ENCODE measurements at regions not wholly inside any gene's neighbourhood (a gene's known extent, or its start where the extent isn't known, plus 50 kb on each side); places are given as distances from the start of the nearest gene placed in this dataset.

DNA sequence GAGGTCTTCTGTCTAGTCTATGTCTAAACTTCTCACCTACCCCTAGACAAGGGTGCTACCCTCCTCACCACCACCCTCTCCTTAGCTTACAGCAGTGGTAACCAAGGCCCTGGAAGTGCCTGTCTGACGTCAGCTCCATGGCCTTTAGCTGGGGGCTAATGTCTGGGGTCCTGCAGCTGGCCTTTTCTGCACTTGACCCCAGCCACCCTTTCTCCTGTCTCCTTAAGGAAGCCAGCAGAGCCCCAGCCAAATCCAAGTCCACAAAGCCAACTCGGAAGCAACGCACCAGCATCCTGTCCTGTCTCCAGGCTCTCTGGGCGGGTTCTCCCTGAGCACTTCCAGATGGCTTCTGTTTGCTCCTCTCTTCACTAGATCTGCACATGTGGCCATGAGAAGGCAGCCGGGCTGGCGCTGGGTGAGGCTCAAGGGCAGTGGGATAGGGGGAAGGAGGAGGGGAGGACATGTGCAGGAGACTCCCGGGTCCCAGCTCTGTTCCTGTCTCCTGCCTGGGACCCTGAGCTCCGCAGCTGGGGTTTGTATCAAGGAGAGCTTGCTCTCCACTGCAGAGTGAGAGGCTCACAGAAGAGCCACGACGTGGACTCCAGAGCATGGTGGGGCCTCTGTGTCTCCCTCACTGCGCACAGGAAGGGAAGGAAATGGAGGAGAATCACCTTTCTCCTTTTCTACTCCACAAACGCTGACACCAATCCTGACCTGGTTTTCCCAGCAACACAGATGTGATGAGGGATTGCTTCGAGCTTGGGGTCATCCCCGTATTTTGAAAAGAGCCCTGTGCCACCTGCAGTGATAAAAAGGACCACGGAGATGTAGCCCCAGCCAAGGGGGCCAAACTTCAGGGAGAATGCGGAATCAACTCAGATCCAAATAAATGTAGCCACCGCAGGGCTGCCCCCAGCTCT, 204.2 kb downstream of the USP12 start:
- no peak for DNase-seq (ENCODE audit: low read depth)

DNA sequence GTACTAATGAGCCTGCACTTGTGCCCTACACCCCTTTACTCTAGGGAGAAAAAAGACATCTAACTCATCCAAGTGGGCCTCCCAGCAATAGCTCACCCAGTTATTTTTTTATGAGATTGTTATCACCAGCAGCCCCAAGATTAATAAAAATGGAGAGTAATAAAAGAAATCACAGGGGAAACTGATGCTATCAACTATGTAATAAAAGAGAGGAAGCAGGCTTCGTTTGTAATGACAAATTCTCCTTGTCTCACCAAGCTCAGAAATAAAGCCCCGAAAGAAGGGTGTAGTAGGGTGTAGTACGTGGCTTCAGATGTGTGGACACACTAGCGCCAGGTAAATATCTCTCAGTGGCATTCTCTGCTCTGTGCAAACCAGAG, 204.9 kb downstream of the USP12 start:
- no peak for DNase-seq (ENCODE audit: low read depth)

DNA sequence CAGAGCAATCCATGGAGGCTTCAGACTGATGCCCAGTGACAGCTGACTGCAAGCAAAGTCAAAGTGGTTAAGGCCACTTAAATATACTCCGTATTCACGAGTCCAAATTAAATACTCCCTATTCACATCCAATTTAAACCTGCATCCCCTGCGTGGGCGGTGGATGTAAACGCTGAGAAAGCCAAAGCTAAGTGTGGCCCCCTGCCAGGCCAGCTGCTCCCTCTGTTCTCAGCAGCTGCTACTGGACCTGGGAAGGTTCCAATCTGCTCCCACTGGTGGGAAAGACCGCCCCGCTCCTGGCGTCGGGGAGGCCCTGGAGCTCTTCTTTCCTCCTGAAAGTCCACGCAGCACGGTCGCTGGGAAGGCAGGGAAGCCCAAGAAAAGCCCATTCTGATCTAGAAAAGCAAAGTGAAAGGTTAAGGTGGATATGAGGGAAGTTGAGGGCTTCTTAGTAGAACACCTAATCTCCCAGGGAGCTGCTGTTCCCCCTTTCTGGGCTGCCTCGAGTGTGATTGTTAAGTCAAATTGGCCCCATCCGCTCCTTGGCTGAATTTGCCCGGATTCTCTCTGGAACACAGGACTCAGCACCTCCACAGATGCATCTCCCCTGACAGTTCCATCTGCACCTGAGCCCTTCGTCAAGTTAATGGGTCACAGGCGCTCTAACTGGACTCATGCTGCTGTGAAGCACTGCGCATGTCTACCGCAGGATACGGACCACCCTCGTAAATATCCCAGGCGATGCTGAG, 205.5 kb downstream of the USP12 start:
- DNase-seq (ENCODE audit: low read depth): no peak

DNA sequence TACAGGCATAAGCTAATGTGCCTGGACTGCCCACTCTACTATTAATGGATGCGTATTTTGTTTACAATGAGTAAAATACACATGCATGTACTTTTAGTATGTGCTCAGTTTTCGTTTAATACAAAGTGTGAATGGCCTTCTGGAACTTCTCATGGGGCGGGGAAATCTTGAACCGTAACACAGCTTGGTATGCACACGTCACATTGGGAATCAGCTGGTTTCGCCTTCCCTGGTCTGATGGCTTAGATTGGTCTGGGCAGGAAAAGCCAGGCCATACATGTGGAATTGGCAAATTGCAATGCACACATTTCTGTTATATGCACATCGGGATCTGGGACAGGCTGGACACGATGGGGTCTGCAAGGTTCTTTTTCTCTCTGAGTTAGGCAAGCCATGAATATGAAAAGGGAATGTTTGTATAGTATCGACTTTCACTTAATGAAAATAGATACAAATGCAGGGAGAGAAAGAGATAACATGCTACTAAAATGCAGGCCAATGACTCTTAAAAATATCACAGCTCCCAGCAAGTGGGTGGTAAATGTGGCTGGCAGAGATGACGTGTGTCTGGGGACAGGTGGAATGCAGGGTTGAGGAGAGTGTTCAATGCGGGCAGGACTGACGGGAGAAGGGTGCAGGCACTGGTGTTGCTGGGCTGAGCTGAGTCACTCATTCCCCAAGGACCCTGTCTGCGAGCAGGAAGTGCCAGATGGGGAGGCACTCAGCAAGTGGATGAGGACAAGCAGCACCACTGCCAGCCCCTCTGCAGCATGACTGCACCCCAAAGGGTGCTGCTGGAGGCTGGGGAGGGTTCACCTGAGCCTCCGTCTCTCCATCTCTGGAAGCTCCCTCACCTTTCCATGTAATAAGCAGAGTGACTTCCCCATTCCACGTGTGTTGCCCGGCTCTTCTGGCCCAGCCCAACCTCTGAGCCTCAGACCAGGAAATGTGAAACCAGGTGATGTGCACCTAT, 204.0 kb upstream of the GPR12 start:
- no peak for DNase-seq (ENCODE audit: low read depth)

DNA sequence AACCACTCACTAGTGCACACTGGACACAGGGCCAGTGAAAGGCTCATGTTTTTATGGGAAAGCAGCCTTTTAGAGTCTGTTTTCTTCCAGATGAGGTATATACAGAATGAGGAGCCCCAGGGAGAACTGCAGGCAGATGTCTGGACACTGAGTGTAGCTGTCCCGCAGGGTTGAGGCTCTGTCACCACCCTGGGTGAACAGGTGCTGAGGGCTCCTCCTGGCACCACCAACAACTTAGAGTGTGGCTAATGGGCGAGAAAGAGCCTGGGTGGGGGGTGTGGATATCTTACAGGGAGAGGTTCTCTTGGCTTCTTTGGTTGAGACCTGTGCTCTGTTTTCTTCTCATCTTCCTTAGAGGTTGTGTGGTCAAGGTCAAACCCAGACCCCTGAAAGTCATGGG, 202.1 kb upstream of the GPR12 start:
- no peak for DNase-seq (ENCODE audit: low read depth)

DNA sequence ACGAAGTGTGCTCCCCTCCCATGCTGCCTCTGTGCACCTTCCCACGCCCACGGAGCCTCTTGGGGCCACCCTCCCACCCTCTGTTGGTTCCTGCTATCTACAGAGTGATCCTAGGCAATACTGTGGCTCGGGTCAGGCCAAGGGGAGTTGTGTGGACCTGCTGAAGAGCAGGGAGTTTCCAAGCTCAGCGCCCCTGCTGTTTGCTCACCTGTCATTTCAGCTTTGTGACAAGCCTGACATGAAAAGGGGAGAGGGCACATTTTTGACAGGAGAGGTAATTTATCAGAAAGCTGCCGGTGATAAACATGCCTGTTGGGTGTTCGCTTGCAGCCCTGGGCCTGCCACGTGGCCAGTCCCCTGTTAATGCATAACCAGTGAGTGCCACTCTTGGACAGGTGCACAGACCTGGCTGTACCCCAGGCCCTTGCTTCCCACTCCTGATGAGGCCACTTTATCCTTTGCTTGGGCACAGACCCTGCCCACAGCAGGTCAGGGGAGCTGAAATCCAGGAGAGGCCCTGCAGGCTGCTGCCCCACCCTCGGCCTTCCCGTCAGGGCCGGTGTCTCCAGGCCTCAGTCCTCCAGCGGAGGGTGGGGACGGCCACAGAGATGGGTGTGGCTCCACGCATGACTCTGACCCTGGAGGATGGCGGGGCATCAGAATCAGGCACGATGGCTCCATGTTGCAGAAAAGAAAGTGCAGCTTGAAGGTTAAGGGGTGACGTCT, 201.5 kb upstream of the GPR12 start:
- DNase-seq (ENCODE audit: low read depth): no peak

DNA sequence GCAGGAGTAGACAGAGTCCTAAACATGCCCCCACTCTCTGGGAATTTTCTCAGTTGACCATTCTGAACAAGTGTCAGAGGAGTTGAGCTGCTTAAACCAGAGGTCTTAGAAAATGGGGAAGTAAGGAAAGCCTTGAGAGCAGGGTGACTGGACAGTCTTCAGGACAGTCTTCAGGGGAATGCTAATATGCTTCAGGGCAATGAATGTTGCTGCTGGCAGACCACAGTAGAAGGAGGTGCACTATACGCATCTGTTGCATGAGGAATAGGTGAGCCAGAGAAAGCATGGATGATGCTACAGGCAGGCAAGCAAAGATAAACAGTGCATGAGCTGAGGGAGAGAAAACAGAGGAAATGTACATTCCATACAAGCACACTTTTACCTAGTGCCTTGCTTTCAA, 196.6 kb upstream of the GPR12 start:
- no peak for DNase-seq (ENCODE audit: low read depth)

DNA sequence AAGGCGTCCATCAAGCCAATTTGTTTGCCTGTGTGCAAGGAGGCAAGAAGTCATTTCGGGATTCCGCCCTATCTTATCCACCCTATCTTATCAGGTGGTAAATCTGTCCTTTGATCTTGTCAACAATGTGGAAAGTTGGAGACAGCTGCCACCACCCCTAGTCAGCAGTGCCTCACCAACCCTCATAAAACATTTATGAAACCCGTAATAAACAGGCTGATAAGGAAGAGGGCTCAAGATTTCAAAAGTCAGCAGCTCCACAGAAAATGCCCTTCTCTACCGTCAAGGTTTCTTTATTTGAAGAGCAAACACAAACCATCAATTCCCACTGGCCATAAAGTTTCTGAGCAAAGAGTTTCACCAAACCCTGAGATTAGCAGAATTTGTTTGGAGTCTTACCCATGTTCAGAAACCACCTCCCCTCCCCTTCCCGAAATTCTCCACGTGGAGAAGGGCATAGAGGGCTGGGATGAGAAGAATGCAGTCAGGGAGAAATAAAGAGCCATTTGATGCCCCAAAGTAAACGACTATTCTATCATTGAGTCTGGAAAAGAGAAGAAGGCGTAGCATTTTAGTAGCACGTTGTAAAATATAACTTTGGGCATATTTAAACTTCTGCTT, 196.0 kb upstream of the GPR12 start:
- no peak for DNase-seq (ENCODE audit: low read depth)

DNA sequence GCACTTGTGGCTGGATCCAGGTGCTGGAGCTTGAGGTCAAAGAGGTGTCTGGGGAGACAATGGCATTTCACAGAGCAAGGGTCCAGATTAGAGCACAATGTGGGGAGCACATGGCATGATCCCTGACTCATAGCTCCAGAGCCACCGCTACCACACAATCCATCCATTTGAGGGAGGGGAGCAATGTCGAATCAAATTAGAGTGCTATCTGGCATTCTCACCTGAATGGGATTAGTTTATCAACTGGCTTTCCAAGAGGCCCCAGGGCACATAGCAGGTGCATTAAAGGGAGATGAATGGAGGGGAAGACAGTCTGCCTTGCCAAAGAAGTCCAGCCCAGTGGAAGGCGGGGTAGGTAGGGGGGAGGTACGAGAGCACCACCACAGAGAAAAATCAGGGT, 194.4 kb upstream of the GPR12 start:
- DNase-seq (ENCODE audit: low read depth): no peak

DNA sequence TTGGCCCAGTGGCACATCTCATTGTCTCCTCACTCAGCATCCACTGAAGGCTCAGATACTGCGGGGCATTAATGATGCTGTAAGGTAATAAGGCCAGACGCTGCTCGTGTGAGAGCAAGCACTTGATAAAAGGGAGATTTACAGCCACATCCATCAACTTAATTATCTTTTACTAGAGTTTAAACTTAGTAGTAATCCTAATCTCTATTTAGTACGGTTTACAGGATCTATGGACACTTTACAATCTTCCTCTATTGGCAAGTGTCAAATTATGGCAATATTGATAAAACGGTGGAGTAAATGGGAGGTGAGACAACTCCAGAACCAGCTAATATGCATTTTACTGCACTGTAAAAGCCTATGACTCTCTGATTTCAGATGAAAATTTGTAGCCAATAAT, 192.7 kb upstream of the GPR12 start:
- no peak for DNase-seq (ENCODE audit: low read depth)

DNA sequence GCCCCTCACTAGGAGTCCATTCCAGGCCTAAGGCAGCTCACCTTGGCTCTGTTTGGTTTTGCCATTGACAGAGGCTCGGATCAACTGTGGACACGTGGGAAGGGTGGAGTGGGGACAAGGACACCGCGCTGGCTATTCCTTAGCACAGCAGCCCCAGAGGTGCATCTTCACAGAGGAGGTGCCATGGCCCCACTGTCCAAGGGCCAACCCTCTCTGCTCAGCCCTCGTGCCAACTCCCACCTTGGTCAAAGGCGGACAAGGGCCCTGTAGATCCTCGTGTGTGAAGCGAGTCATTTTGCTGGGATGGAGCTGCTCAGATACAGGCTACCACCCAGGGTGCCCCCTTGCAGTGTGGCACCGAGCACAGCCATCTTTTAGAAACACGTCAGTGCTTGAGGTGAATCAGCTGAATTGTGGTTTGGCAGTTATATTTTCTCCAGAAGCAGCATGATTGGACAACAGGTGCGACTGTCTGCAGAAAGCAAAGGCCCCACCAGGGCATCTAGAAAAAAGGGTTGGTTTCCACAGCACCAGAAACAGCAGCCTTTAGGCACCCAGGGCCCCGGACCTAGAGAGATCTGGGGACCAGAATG, 192.1 kb upstream of the GPR12 start:
- no peak for DNase-seq (ENCODE audit: low read depth)

DNA sequence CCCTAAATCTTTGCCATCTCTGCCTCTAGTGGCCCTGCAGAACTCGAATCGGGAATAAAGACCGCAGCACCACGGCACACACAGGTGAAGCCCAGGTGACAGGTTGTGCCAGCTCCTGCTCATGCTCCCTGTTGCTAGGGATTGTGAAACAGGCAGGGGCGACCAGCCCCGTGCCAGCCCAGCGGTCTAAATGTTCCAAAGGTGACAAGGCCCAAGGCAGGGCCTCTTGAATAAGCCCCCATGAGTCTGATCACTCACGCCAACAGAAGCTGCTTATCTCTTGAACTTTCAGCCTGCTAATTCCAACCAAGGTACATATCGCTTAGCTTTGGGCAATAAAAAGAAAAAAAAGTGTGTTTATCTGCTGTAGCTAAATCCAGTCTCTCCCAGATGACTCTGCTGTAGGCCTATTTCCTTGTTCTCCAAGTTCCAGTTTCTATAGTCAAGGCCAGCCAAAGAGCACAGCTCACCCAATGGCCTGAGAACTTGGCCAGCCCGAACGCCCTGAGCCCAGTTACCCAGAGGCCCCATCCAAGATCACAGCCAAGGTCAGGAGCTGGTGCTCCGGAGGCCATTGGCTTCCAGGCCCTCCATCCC, 191.1 kb upstream of the GPR12 start:
- no peak for DNase-seq (ENCODE audit: low read depth)

DNA sequence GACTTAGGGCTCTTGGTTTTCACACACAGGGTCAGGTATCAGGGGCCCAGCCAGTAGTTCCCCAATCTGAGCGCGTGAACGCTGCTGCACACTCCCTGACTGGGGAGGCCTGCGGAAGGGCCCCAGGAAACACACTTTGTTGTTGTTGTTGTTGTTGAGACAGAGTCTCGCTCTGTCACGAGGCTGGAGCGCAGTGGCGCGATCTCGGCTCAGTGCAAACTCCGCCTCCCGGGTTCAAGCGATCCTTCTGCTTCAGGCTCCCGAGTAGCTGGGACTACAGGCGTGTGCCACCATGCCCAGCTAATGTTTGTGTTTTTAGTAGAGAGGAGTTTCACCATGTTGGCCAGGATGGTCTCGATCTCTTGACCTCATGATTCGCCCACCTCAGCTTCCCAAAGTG, 190.4 kb upstream of the GPR12 start:
- DNase-seq (ENCODE audit: low read depth): no peak

DNA sequence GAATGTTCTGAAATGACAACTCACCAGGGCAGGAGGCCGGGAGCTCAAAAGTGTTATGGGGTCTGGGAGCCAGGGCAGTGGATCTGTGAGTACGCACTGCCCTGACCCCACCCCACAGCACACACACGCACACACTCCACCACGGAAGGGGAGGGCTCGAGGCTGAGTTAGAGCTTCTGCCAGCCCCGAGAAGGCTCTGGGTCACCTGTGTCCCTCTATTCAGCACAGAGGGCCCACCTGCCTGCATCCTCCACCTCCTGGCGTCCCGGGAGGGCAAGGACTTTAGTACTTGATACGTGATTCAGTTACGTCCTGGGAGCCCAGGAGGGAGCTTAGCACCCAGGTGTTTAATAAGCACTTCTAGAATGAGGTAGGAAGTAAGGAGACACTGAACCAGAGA, 190.0 kb upstream of the GPR12 start:
- DNase-seq (ENCODE audit: low read depth): no peak

DNA sequence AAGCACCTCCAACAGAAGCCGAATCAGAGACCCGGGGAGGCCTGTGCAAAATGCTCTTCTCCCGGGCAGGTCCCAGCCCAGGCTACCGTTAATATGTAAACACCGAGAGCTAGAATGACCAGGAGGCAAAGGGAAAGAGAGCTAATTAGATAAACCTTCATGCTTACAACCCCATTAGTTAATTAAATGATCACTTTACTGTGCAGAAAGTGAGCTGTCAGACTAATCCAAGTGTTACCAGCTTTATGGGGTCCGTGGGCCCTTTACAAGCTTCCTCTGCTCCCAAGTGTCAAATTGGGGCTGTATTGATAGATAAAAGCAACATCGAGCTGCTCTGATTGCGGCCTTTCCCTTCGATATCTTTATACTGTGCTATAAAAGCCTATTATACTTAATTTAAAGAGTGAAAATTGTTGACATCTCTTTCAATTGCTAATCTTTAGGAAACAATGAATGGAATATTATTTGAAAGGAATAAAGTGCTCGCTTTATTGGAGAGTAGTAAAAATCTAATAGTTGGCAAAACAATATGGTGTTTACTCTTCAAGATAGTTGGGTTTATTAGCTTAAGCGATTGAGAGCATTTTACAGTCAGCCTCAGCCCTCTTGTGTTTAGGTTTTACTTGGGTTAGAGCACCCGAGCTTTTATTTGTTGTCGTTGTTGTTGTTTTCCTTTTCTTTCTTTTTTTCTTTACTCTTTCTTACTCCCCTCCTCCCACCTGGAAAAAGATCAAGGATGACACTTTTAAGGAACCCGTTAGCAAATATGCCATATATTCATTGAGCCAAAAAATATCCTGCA, 189.3 kb upstream of the GPR12 start:
- DNase-seq (ENCODE audit: low read depth): no peak

DNA sequence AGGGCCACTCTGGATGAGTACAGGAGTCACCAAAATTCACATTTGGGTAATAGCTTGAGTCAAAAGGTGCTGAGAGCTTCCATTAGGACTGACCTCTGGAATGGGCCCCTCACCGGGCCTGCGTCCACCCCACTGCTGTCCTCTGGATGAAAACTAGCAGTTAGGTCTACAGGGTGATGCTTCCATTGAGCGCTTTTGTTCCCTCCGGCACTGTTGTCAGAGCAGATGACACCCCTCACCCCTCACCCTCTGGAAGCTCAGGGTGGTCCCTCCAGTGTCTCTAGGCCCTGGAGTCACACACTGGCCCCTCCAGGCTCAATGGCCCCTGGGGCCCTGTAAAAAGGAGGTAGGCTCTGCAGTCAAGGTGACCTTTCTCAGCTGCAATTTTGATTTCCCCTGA, 187.8 kb upstream of the GPR12 start:
- no peak for DNase-seq (ENCODE audit: low read depth)

DNA sequence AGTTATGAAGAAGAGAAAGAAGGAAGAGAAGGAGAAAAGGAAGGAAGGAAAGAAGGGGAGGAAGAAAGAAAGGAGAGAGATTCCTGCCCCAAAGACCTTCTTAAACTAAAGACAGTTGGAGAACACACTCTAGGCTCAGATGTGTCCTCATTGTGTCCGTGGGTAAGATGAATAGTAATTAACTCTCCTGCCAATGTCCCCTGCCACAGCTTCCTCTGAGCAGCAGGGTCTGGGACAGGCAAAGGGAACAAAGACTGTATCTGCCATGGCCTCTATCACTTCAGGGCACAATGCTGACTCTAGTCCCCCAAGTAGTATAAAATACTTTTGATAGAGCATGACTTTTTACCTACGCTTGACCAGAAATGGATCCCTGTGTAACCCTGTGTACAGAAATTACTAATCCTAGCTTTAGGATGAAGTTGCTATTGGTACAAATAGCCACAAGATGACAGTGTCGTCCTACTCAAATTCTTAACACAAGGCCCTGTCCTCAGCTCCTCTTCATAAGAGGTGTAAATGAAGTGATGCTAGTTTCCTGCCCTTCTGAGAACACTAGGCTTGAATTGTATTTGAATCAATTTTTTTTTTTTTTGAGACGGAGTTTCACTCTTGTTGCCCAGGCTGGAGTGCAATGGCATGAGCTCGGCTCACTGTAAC, 186.2 kb upstream of the GPR12 start:
- DNase-seq (ENCODE audit: low read depth): no peak

DNA sequence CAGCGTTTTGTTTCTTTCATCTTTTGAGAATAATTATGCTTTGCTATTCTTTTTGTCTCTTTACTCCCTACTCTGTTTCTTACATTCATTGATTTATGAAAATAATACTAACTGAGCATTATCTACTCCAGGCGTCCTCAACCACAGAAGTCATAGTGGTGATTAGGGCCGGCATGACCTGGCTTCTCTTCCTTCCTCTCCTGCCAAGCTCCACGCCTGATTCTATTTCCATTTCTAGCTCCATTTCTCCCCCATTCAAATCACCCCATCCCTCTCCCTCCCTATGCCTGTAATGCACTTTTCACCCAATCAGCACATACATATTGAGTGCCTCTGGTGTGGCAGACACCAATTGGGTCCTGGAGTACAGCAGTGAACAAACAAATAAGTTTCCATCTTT, 183.2 kb upstream of the GPR12 start:
- DNase-seq (ENCODE audit: low read depth): no peak

DNA sequence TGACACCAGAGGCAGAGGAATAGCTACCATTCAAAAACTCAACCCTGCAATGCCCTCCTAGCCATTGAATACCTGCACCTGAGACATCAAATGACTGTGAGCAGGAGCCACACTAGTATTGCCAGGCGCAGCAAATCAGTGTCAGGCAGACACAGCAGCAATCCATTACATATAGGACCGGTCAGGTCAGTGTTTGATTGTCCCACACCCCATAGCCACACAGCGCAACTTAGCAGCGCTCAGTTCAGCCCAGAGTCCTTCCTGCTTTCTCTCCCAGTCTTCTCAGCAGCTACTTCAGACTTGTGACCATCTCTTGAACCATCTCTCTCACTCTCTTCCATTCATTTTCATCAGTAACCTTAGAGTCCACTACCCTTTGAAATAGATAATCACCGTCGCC, 181.6 kb upstream of the GPR12 start:
- no peak for DNase-seq (ENCODE audit: low read depth)
